Ureter (tissue), 1 donor: ENCODE measurements at regions not wholly inside any gene's neighbourhood (a gene's known extent, or its start where the extent isn't known, plus 50 kb on each side); places are given as distances from the start of the nearest gene placed in this dataset.
"Not testable (repeated sequence)": the region's sequence is repeated elsewhere in the genome, so short reads cannot be mapped to it uniquely, and the experiment has no call there.

ENCODE experiments used
- DNase-seq: peaks from one replicate; pipeline ENCODE4 v3.0.0-alpha.2; 2020; ENCODE audit warnings: low spot score
- donor health status: DM: yes; HTN: yes; CAD: no.

GRCh38 chr5:93359296-93359959, 221.6 kb downstream of the NR2F1-AS1 start:
- no peak for DNase-seq

DNA sequence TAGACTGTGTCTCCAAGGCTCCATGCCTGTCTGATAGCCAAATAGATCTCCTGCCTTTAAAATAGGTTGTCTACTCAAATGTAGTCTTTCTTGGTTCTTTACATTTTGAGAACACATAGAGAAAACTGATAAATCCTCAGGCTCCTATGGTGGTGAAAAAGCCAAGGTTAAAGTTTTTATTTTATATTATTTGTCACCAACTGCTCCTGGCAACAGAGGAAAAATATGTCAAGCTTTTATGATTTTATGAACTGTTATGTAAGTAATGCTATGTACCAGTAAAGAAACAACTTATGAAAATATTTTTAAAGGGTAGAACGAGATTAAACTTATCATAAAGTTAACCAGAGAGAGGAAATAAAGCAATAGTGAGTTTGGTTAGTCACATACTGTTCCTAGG, 222.8 kb downstream of the NR2F1-AS1 start:
- DNase-seq: no peak

DNA sequence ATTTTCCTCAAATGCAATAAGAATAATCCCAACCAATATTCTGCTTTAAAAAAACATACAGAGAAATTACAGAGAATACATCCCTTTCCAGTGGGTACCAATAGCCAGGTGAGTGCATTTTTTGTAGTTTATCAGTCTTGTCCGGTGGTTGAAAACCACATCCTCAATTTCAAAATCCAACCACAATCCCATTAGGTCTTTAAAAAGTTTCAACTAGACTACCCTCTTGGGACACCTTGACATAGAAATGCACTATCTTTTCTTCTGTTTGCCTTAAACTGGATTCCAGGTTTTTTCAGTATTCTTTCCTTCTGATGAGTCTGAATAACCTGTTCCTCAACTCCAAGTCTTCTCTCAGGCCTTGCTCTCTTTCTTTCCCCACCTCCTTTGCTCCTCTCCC, 223.3 kb downstream of the NR2F1-AS1 start:
- no peak for DNase-seq

GRCh38 chr5:93355691-93356090, 225.3 kb downstream of the NR2F1-AS1 start:
- DNase-seq: no peak

DNA sequence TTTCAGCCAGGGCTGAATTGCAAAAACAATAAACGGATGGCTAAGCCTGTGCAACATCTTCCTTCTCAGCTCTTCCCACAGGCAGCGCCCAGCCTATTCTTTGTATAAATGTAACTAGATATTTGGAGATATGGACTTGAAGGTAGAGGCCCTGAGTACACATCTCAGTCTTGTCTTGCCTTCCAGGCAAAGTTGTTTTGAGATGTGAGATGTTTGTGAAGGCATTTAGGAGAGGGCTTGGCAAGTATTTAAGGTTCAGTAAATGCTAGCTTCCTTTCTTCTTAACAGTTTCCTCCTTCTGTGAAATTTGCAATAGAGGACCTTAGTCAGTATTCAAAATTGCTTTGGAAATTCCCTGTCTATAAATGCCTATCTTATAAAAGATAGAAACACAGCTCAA, 228.8 kb downstream of the NR2F1-AS1 start:
- DNase-seq: no peak

DNA sequence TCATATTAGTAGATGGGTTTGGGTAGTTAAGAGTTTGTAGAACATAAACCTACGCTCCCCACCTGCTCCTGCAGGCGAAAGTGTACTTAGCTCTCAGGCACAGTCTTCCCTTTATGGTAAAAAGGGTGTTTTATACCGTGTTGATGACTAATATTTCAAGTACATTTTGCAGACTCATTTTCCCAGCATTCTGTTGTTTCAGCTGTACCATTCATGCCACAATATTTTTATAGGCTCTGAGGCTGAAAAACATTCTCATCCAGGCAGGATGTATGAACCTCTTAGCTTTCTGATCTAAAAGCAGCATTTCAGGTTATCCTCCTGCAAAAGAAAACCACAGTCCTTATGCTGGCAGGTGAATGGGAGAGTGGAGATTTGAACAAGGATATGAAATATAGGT, 231.4 kb downstream of the NR2F1-AS1 start:
- no peak for DNase-seq

DNA sequence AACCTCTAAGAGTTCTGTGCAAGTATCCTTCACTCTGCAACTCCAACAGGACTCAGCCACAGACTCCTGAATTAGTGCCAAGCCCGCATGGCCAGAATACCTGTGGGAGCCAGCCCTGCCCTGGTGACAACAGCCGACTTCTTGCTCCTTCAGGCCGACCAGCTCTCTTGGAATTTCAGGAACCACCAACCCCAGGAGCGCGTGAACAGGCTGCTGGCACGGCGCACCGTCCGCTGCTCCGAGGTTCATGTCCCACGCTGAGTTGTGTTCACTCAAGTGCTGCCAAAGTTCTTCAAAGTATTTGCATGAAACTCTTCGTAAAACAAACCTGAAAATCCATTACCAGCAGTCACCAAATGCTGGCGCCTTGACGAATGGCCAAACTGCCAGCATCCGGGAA, 232.8 kb downstream of the NR2F1-AS1 start:
- no peak for DNase-seq

DNA sequence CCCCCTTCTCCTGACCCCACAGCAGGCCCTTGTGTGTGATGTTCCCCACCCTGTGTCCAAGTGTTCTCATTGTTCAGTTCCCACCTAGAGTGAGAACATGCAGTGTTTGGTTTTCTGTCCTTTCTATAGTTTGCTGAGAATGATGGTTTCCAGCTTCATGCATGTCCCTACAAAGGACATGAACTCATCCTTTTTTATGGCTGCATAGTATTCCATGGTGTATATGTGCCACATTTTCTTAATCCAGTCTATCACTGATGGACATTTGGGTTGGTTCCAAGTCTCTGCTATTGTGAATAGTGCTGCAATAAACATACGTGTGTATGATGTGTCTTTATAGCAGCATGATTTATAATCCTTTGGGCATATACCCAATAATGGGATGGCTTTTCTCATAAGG, 234.2 kb downstream of the NR2F1-AS1 start:
- DNase-seq: not testable (repeated sequence)

DNA sequence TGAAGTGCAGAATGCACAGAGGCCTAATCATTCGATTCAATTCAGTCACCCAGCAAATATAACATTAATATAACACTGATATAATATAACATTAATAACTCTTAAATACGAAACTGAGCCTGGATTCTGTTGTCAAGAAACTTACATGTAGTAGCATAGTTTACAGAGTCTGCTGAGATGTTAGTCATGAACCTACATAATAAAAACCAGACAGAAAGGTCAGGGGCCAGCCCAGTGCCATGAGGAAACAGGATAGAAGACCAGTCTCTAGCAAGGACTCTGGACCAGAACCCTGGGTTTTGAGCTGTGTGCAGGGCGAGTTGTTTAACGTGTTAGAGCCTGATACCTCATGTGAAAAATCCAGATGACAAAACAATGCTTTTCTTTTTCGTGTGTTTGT, 234.7 kb downstream of the NR2F1-AS1 start:
- DNase-seq: no peak

DNA sequence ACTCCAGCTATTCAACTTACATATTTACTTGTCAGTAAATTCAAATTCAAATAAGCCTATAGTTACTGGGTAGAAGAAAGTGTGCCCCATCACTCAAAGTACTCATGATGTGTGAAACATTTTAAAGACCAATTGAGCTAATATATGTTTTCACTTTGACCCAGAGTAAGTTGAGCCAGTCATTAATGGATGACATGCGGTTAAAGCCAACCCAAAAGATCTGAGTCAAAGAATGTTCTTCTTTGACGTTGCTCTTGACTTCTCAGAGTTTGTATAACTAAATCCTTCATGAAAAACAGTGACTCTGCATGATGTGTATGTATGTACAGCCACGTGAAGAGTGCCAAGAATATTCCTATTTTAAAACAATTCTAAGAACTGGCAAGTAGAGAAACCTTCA, 237.4 kb downstream of the NR2F1-AS1 start:
- DNase-seq: no peak

GRCh38 chr5:93342563-93343061, 238.4 kb downstream of the NR2F1-AS1 start:
- no peak for DNase-seq

DNA sequence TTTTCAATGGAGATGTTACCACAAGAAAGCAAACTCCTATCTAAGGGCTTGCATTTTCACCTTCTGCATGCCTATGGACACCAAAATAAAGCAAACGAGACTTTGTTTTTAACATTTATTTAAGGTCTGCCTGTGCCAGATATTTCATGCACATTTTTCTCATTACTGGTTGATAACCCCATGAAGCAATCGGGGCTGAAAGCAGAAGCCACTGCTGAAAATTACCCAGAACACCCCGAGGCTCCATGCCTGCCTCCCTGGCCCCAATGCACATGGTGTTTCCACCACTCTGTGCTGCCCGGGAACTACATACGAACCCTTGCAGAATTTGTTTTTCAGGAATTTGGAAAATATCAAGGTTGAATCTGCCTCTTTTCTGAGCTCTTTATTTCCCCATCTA, 240.1 kb downstream of the NR2F1-AS1 start:
- DNase-seq: no peak

GRCh38 chr5:93337138-93337537, 243.9 kb downstream of the NR2F1-AS1 start:
- DNase-seq: no peak

- no peak for DNase-seq
Observed at GRCh38 chr5:93336330-93337110, 244.5 kb downstream of the NR2F1-AS1 start.

GRCh38 chr5:93331863-93332262, 249.2 kb downstream of the NR2F1-AS1 start:
- DNase-seq: no peak

DNA sequence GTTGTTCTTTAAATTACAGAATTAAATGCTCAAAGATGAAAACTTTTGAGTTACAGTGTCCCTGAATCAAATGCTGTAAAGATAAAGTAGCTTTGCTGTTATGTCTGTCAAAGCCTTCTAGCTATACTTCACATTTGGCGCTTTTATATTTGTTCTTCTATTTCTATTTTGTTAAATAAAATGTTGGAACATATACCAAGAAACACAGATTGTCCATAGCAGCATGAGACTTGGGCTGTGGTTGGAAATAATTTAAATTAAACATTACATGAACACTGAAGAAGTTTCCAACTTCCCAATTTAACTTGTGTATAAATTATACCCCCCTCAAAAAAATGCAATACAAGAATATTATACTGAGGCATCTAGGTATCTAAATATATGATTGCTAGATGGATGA, 249.8 kb downstream of the NR2F1-AS1 start:
- no peak for DNase-seq

- DNase-seq: no peak
Observed at GRCh38 chr5:93330506-93330905, 250.5 kb downstream of the NR2F1-AS1 start.

- DNase-seq: no peak
Observed at GRCh38 chr5:93329756-93330155, 251.3 kb downstream of the NR2F1-AS1 start.

GRCh38 chr5:93328833-93329232, 252.2 kb downstream of the NR2F1-AS1 start:
- no peak for DNase-seq

- DNase-seq: no peak
Observed at GRCh38 chr5:93327605-93328004, 253.4 kb downstream of the NR2F1-AS1 start.

GRCh38 chr5:93325946-93326345, 255.1 kb downstream of the NR2F1-AS1 start:
- no peak for DNase-seq

GRCh38 chr5:93322974-93323860, 257.8 kb downstream of the NR2F1-AS1 start:
- DNase-seq: no peak
